NT2/D1 (cell line): ENCODE measurements at regions not wholly inside any gene's neighbourhood (a gene's known extent, or its start where the extent isn't known, plus 50 kb on each side); places are given as distances from the start of the nearest gene placed in this dataset.

Experiments
- YY1 ChIP-seq: IDR thresholded peaks from 2 replicates; pipeline ENCODE4 v1.6.1; 2011; ENCODE audit not compliant: insufficient read length, insufficient read depth
- ZNF274 ChIP-seq: IDR thresholded peaks from 2 replicates; pipeline ENCODE4 v1.6.1; 2011; ENCODE audit warnings: mild to moderate bottlenecking, low read depth, low read length

GRCh38 chr12:29971446-29971845 is 187.7 kb upstream of the TMTC1 start:
- TF ChIP-seq YY1 (no peak), ZNF274 (no peak)
